Liver (tissue), 8 donors: ENCODE measurements at regions not wholly inside any gene's neighbourhood (a gene's known extent, or its start where the extent isn't known, plus 50 kb on each side); places are given as distances from the start of the nearest gene placed in this dataset.

Experiments
- DNase-seq: peaks from one replicate; pipeline ENCODE4 v3.0.0-alpha.2; 2017; ENCODE audit warnings: low spot score
- H3K27ac ChIP-seq, 2 donors: one replicate each; pipeline ENCODE4 v1.7.0; 2013; ENCODE audit warnings: inconsistent platforms in 2 of 2, low read length in 2 of 2, control low read depth in 1 of 2, low read depth in 1 of 2, mild to moderate bottlenecking in 1 of 2
- H3K27me3 ChIP-seq, 4 donors: one replicate each; pipeline versions ENCODE4 v1.6.1 to v1.7.0; 2013; ENCODE audit warnings: low read length in 3 of 4, inconsistent platforms in 1 of 4, mild to moderate bottlenecking in 1 of 4, moderate library complexity in 1 of 4; ENCODE audit not compliant: control insufficient read depth in 4 of 4, insufficient read depth in 4 of 4
- H3K36me3 ChIP-seq, 4 donors: one replicate each; pipeline versions ENCODE4 v1.6.1 to v1.7.0; 2013; ENCODE audit warnings: low read length in 3 of 4, mild to moderate bottlenecking in 3 of 4, low read depth in 1 of 4, moderate library complexity in 1 of 4; ENCODE audit not compliant: control insufficient read depth in 4 of 4, insufficient read depth in 3 of 4
- H3K4me1 ChIP-seq, 4 donors: one replicate each; pipeline versions ENCODE4 v1.6.1 to v1.7.0; 2013; ENCODE audit warnings: low read length in 3 of 4, mild to moderate bottlenecking in 3 of 4, moderate library complexity in 1 of 4; ENCODE audit not compliant: control insufficient read depth in 4 of 4, insufficient read depth in 4 of 4
- H3K4me3 ChIP-seq, 3 donors: one replicate each; pipeline versions ENCODE4 v1.6.1 to v1.7.0; 2013; ENCODE audit warnings: low read length in 3 of 3, control low read depth in 1 of 3, low read depth in 1 of 3, mild to moderate bottlenecking in 1 of 3
- H3K9ac ChIP-seq, 2 donors: one replicate each; pipeline ENCODE4 v1.7.0; 2013; ENCODE audit warnings: low read length in 2 of 2, mild to moderate bottlenecking in 2 of 2, moderate library complexity in 2 of 2, control low read depth in 1 of 2, low read depth in 1 of 2
- H3K9me3 ChIP-seq, 4 donors: one replicate each; pipeline versions ENCODE4 v1.6.1 to v1.7.0; 2013; ENCODE audit warnings: low read length in 3 of 4; ENCODE audit not compliant: control insufficient read depth in 4 of 4
- ATF3 ChIP-seq: IDR thresholded peaks from 2 replicates; pipeline ENCODE4 v1.6.1; 2016; ENCODE audit warnings: antibody characterized with exemption
- EGR1 ChIP-seq, 2 donors: IDR thresholded peaks; 2 replicates each; pipeline ENCODE4 v1.6.1; 2016 to 2018; ENCODE audit warnings: antibody characterized with exemption in 2 of 2, low read depth in 2 of 2
- FOXA1 ChIP-seq: IDR thresholded peaks from 2 replicates; pipeline ENCODE4 v1.6.1; 2016; ENCODE audit warnings: antibody characterized with exemption
- FOXA2 ChIP-seq: IDR thresholded peaks from 2 replicates; pipeline ENCODE4 v1.6.1; 2016; ENCODE audit warnings: antibody characterized with exemption
- GABPA ChIP-seq, 2 donors: IDR thresholded peaks in 1 of 2; conservative IDR thresholded peaks in 1 of 2; 2 replicates each; pipeline ENCODE4 v1.6.1; 2016; ENCODE audit warnings: antibody characterized with exemption in 2 of 2, mild to moderate bottlenecking in 1 of 2, moderate library complexity in 1 of 2
- HNF4A ChIP-seq, 2 donors: conservative IDR thresholded peaks; 2 replicates each; pipeline ENCODE4 v1.6.1; 2016; ENCODE audit warnings: antibody characterized with exemption in 2 of 2, mild to moderate bottlenecking in 2 of 2
- HNF4G ChIP-seq: IDR thresholded peaks from 2 replicates; pipeline ENCODE4 v1.6.1; 2016; ENCODE audit warnings: antibody characterized with exemption
- JUND ChIP-seq, 2 donors: IDR thresholded peaks; 2 replicates each; pipeline ENCODE4 v1.6.1; 2016; ENCODE audit warnings: antibody characterized with exemption in 2 of 2
- MAX ChIP-seq: IDR thresholded peaks from 2 replicates; pipeline ENCODE4 v1.6.1; 2016; ENCODE audit warnings: antibody characterized with exemption
- NR2F2 ChIP-seq: IDR thresholded peaks from 2 replicates; pipeline ENCODE4 v1.6.1; 2016; ENCODE audit warnings: antibody characterized with exemption
- RAD21 ChIP-seq, 2 donors: IDR thresholded peaks; 2 replicates each; pipeline ENCODE4 v1.6.1; 2016; ENCODE audit warnings: antibody characterized with exemption in 2 of 2, mild to moderate bottlenecking in 2 of 2
- RXRA ChIP-seq, 2 donors: IDR thresholded peaks; 2 replicates each; pipeline ENCODE4 v1.6.1; 2017 to 2018; ENCODE audit warnings: antibody characterized with exemption in 2 of 2, mild to moderate bottlenecking in 1 of 2
- SP1 ChIP-seq: IDR thresholded peaks from 2 replicates; pipeline ENCODE4 v1.6.1; 2018; ENCODE audit warnings: antibody characterized with exemption, mild to moderate bottlenecking
- TAF1 ChIP-seq: conservative IDR thresholded peaks from 2 replicates; pipeline ENCODE4 v1.6.1; 2016; ENCODE audit warnings: antibody characterized with exemption, mild to moderate bottlenecking
- YY1 ChIP-seq: IDR thresholded peaks from 2 replicates; pipeline ENCODE4 v1.6.1; 2016; ENCODE audit warnings: antibody characterized with exemption, mild to moderate bottlenecking
- ZBTB33 ChIP-seq: IDR thresholded peaks from 2 replicates; pipeline ENCODE4 v1.6.1; 2016; ENCODE audit warnings: antibody characterized with exemption
- WGBS: extraction: QIAGEN DNeasy Blood & Tissue Kit; methylation state at CpG from one replicate; pipeline ENCODE4 v1.1.7; 2013; 5-methylcytosine and 5-hydroxymethylcytosine counted together
- TF ChIP-seq, protein P1 (sequence below): fragments of 150-350 bp; IDR thresholded peaks from 2 replicates; pipeline ENCODE4 v1.5.1; 2017; ENCODE audit warnings: improper control_type of control experiment, low read depth, low read length; ENCODE audit not compliant: missing input control
- TF ChIP-seq, protein P2 (sequence below): IDR thresholded peaks from 2 replicates; pipeline ENCODE4 v1.6.1; 2016; ENCODE audit warnings: antibody characterized with exemption, mild to moderate bottlenecking
- donor health status: healthy.
- donor health status: healthy.
- donor health status: healthy.
- donor health status: healthy.
- donor health status: healthy.

DNA sequence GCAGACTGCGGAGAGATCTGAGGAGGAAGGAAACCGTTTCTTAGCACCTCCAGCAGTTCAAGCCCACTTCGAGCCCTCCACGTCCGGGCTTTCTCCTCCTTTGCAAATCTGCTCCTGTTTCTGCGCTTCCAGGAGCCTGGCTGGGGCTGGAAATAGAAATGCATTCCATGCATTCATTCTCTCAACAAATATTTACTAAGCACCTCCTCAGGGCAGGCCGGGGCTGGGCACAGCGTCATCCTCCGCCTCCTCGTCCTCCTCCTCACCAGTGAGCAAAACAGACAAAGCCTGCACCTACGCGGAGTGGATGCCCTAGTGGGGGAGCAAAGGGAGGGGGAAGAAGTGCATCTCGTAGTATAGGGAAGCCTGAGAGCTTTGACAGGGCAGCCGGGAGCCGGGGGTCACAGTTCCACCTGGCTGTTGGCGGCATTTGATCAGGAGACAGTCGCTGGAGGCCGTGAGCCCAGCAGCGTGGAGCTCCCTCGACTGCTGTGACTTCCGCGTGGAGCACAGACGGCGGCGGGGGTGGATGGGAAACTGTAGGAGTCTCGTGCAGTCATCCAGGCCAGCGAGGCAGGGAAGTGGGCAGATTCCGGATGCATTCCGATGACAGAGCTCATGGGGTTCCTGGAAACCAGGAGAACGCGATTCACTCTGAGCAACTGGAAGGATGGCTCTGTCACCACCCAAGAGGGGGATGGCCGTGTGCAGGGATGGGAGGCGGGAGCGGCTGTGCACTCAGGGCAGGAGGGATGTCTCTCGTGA is 93.5 kb downstream of the SIK1 start:
- peaks cover 0 to 4% (median 0%) of the 10 kb centered on the region in 4 donors for H3K4me1 ChIP-seq
- H3K9me3 ChIP-seq, result no peaks in the 10 kb centered on the region
- no peak overlapping the region for H3K9ac ChIP-seq
- H3K36me3 ChIP-seq, result no peaks in the 10 kb centered on the region
- DNase-seq, result no peak
- TF ChIP-seq, protein P1, sequence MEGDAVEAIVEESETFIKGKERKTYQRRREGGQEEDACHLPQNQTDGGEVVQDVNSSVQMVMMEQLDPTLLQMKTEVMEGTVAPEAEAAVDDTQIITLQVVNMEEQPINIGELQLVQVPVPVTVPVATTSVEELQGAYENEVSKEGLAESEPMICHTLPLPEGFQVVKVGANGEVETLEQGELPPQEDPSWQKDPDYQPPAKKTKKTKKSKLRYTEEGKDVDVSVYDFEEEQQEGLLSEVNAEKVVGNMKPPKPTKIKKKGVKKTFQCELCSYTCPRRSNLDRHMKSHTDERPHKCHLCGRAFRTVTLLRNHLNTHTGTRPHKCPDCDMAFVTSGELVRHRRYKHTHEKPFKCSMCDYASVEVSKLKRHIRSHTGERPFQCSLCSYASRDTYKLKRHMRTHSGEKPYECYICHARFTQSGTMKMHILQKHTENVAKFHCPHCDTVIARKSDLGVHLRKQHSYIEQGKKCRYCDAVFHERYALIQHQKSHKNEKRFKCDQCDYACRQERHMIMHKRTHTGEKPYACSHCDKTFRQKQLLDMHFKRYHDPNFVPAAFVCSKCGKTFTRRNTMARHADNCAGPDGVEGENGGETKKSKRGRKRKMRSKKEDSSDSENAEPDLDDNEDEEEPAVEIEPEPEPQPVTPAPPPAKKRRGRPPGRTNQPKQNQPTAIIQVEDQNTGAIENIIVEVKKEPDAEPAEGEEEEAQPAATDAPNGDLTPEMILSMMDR, result no peak
- TF ChIP-seq RAD21 (IDR thresholded peaks at IDR 0.05) (peak in 1 of 2 donors; percentile 16), RXRA (IDR thresholded peaks at IDR 0.05) (no peak), NR2F2 (peak; percentile 15), ATF3 (no peak), YY1 (no peak), JUND (IDR thresholded peaks at IDR 0.05) (no peak), FOXA1 (no peak), SP1 (peak; percentile 17), HNF4A (conservative IDR thresholded peaks at IDR 0.05) (no peak), FOXA2 (no peak), GABPA (IDR thresholded peaks at IDR 0.05 in 1 of 2, conservative IDR thresholded peaks at IDR 0.05 in 1 of 2) (no peak), ZBTB33 (no peak), EGR1 (IDR thresholded peaks at IDR 0.05; ENCODE audit: low read depth in 2 of 2) (no peak), HNF4G (no peak), MAX (no peak), TAF1 (no peak)
- TF ChIP-seq, protein P2, sequence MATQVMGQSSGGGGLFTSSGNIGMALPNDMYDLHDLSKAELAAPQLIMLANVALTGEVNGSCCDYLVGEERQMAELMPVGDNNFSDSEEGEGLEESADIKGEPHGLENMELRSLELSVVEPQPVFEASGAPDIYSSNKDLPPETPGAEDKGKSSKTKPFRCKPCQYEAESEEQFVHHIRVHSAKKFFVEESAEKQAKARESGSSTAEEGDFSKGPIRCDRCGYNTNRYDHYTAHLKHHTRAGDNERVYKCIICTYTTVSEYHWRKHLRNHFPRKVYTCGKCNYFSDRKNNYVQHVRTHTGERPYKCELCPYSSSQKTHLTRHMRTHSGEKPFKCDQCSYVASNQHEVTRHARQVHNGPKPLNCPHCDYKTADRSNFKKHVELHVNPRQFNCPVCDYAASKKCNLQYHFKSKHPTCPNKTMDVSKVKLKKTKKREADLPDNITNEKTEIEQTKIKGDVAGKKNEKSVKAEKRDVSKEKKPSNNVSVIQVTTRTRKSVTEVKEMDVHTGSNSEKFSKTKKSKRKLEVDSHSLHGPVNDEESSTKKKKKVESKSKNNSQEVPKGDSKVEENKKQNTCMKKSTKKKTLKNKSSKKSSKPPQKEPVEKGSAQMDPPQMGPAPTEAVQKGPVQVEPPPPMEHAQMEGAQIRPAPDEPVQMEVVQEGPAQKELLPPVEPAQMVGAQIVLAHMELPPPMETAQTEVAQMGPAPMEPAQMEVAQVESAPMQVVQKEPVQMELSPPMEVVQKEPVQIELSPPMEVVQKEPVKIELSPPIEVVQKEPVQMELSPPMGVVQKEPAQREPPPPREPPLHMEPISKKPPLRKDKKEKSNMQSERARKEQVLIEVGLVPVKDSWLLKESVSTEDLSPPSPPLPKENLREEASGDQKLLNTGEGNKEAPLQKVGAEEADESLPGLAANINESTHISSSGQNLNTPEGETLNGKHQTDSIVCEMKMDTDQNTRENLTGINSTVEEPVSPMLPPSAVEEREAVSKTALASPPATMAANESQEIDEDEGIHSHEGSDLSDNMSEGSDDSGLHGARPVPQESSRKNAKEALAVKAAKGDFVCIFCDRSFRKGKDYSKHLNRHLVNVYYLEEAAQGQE, result no peak
- H3K4me3 ChIP-seq, result no peak overlapping the region
- 33% methylated on average over 35 of the region's 35 CpGs for WGBS
- peak overlapping the region; percentile 27 to 38 for H3K27ac ChIP-seq
- no peaks in the 10 kb centered on the region for H3K27me3 ChIP-seq
